ENCODE measurements at regions not wholly inside any gene's neighbourhood (a gene's known extent, or its start where the extent isn't known, plus 50 kb on each side); places are given as distances from the start of the nearest gene placed in this dataset.

- H3K27me3 ChIP-seq (ENCODE audit: insufficient read depth, low read length): no peaks in the 10 kb centered on the region
- no peak overlapping the region for H2BK15ac ChIP-seq (ENCODE audit: low read depth, low read length)
- H2AFZ ChIP-seq (ENCODE audit: low read length): no peak overlapping the region
- Mint-ChIP-seq H3K9me3 (peaks cover 9 to 16% of the 10 kb centered on the region in 2 experiments), H3K27ac (no peak overlapping the region), H3K36me3 (ENCODE audit: insufficient read depth in 1 of 3, low read depth in 3 of 3) (peaks cover 0 to 15% (median 2%) of the 10 kb centered on the region in 3 experiments; a peak in 2 of 7 replicates), H3K27me3 (ENCODE audit: low read depth) (no peaks in the 10 kb centered on the region), H3K4me1 (no peaks in the 10 kb centered on the region), H3K4me3 (no peak overlapping the region)
- H3K23ac ChIP-seq (ENCODE audit: insufficient read length, low read depth, low read length): no peak overlapping the region
- H3K23me2 ChIP-seq (ENCODE audit: insufficient read length, low read depth, low read length, poor library complexity, severe bottlenecking): no peaks in the 10 kb centered on the region
- no peak overlapping the region for H4K5ac ChIP-seq (ENCODE audit: insufficient read length, low read depth, low read length)
- TF ChIP-seq, protein P1, sequence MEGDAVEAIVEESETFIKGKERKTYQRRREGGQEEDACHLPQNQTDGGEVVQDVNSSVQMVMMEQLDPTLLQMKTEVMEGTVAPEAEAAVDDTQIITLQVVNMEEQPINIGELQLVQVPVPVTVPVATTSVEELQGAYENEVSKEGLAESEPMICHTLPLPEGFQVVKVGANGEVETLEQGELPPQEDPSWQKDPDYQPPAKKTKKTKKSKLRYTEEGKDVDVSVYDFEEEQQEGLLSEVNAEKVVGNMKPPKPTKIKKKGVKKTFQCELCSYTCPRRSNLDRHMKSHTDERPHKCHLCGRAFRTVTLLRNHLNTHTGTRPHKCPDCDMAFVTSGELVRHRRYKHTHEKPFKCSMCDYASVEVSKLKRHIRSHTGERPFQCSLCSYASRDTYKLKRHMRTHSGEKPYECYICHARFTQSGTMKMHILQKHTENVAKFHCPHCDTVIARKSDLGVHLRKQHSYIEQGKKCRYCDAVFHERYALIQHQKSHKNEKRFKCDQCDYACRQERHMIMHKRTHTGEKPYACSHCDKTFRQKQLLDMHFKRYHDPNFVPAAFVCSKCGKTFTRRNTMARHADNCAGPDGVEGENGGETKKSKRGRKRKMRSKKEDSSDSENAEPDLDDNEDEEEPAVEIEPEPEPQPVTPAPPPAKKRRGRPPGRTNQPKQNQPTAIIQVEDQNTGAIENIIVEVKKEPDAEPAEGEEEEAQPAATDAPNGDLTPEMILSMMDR (conservative IDR thresholded peaks at IDR 0.05): no peak
- H3K79me1 ChIP-seq (ENCODE audit: insufficient read depth, low read depth, low read length, poor library complexity, severe bottlenecking): no peaks in the 10 kb centered on the region
- no peak overlapping the region for H2BK120ac ChIP-seq (ENCODE audit: low read depth, low read length, poor library complexity, severe bottlenecking)
- no peak overlapping the region for H3K18ac ChIP-seq (ENCODE audit: insufficient read length, low read depth, low read length)
- H2BK20ac ChIP-seq (ENCODE audit: low read depth, low read length, poor library complexity, severe bottlenecking): no peak overlapping the region
- DNase-seq: no peak
- H2AK5ac ChIP-seq (ENCODE audit: insufficient read length, low read length): no peak overlapping the region
- H4K8ac ChIP-seq (replicated peaks; ENCODE audit: insufficient read length, low read depth, low read length): no peak overlapping the region
- H3K9ac ChIP-seq (ENCODE audit: extremely low read depth, insufficient read length, low read length): no peak overlapping the region
- H3K27ac ChIP-seq (ENCODE audit: insufficient read length, low read depth, low read length): no peak overlapping the region
- no peaks in the 10 kb centered on the region for H3K79me2 ChIP-seq (ENCODE audit: insufficient read depth, low read length)
- no CpG with 5 or more reads among the region's 4 CpGs for WGBS (ENCODE audit: extremely low coverage, insufficient read length, low lambda C conversion rate)
- no peak overlapping the region for H3K4me2 ChIP-seq (ENCODE audit: insufficient read depth, insufficient read length, low read length)
- no peaks in the 10 kb centered on the region for H4K20me1 ChIP-seq (ENCODE audit: control insufficient read depth, insufficient read depth, insufficient read length)
- no peak overlapping the region for H3K4ac ChIP-seq (ENCODE audit: low read depth, low read length)
- H3K14ac ChIP-seq (ENCODE audit: insufficient read depth, low read length): no peak overlapping the region
- H2BK5ac ChIP-seq (ENCODE audit: insufficient read length, low read length): no peak overlapping the region
- no peak overlapping the region for H3T11ph ChIP-seq (ENCODE audit: low read length)
- H3K4me1 ChIP-seq (ENCODE audit: insufficient read depth, low read length): no peaks in the 10 kb centered on the region
- no peaks in the 10 kb centered on the region for H3K9me3 ChIP-seq (ENCODE audit: control insufficient read depth, low read depth, low read length)
- H3K56ac ChIP-seq (ENCODE audit: insufficient read length, low read depth, low read length): no peak overlapping the region
- no peak overlapping the region for H4K91ac ChIP-seq (ENCODE audit: insufficient read length, low read depth, low read length)
- H2BK12ac ChIP-seq (ENCODE audit: insufficient read length, low read depth, low read length): no peak overlapping the region
Observed at GRCh38 chr4:62344915-62345314, 1144.8 kb downstream of the ADGRL3 start.

Measured in H9 (cell line).